HG02973 (cell line): ENCODE measurements at regions not wholly inside any gene's neighbourhood (a gene's known extent, or its start where the extent isn't known, plus 50 kb on each side); places are given as distances from the start of the nearest gene placed in this dataset.

ENCODE experiments used
- ATAC-seq: cut with Tn5 transposase; IDR thresholded peaks from one replicate; pipeline ENCODE4 v1.9.1; 2021; ENCODE audit warnings: moderate library complexity; ENCODE audit not compliant: unreplicated experiment

GRCh38 chr10:78263521-78263988 is 229.9 kb downstream of the RPS24 start:
- ATAC-seq: no peak

- no peak for ATAC-seq
Measured at GRCh38 chr10:78264361-78264760, 230.7 kb downstream of the RPS24 start.

DNA sequence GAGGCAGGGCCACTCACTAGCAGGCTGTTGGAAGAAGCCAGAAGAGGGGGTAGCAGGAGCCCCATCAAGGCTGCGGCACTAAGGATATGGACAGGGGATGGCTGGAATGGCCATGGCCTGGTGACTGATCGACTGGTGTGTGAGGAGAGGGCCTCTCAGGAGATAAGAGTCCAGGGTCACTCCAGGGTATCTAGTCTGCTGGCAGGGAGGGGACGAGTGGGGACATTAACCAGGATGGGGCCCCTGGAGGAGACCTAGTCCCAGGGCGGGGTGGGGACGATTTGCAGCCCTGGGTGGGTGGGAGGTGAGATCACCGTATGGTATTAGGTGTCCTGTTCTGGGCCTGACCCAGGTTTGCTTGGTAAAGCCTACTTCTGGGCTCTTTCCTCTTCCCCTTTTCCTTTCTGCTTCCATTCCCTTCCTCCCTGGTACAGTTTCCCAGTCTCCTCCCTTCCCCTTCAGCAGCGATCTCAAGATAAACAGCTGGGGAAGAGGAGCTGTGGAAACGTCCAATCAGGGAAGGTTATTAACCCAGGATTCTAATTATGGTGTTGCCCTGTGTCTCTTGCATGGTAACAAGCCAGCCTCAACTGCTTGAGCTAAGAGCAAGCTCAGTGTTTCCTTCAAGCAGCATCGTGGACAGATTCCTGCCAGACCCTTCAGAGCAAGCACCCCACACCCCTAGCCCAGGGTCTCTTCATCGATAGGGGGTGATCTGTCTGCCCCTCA is 233.2 kb downstream of the RPS24 start:
- ATAC-seq: no peak

DNA sequence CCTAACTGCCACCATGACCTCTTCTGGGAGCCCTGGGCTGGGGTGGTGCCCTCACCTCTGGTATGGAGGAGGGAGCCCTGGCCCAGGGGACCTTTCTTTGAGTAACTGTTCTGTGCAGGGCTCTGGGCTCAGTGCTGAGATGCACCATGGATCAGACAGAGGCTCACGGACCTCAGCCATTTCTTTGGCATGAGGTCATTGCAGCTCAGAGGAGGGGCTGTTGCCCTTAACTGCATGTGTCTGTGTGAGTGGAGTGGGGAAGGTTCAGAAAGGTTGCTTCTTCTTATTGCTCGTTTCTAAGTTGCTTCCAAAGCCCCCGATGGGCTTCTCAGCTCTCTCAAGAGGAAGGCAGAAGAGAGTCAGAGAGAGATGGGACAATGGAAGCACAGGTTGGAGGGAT is 233.9 kb downstream of the RPS24 start:
- no peak for ATAC-seq

DNA sequence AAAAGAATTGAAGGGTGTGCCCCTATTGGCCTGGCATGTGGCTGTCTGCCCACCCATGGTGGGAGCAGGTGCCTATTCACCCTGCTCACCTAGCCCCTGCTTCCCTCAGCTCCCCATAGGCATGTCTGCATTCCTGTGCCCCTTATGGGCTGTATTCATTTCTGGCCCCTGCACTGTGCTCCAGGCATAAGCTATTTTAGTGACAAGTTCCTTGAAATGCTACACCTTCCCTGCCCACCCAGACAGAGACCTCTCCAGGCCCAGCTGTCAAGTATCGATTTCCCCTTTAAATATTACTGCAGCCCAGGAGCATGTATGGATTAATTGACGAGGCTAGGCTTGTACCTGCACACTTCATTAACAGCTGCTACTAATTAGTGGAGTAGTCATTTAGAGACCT is 235.4 kb downstream of the RPS24 start:
- no peak for ATAC-seq

DNA sequence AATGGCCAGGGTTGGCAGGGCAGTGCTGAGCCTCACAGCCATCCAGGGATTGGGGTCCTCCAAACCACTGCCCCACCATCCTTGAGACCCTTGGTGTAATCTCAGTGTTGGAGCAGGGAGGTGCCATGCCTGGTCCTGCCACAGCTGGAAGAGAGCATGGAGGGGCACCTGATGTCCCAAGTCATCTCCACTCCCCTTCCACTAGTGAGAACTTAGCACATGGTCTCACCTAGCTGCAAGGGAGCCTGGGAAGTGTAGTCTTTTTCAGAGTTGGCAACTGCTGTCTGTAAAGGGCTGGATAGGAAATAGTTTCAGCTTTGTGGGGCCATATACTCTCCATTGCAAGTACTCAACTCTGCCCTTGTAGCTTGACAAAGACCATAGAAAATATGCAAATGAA is 238.7 kb downstream of the RPS24 start:
- no peak for ATAC-seq

DNA sequence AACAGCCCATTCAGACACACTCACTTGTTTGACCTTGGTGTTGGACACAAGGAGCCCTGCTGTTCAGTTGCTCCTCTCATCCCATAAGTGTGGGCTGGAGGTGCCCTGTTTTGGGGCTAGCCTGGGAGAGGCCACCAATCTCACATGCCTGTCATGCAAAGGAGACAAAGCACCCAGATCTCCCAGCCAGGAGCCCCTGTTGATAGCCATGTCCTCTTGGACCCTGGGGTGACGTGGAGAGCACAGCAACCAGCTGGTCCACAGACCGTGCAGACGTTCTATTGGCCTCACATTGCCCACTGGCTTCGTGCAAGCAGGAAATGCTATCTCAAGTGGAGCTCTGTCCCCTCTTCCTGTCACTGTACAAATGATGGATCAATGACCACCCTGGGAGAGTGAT is 240.8 kb downstream of the RPS24 start:
- no peak for ATAC-seq

GRCh38 chr10:78276139-78276538 is 242.5 kb downstream of the RPS24 start:
- no peak for ATAC-seq

DNA sequence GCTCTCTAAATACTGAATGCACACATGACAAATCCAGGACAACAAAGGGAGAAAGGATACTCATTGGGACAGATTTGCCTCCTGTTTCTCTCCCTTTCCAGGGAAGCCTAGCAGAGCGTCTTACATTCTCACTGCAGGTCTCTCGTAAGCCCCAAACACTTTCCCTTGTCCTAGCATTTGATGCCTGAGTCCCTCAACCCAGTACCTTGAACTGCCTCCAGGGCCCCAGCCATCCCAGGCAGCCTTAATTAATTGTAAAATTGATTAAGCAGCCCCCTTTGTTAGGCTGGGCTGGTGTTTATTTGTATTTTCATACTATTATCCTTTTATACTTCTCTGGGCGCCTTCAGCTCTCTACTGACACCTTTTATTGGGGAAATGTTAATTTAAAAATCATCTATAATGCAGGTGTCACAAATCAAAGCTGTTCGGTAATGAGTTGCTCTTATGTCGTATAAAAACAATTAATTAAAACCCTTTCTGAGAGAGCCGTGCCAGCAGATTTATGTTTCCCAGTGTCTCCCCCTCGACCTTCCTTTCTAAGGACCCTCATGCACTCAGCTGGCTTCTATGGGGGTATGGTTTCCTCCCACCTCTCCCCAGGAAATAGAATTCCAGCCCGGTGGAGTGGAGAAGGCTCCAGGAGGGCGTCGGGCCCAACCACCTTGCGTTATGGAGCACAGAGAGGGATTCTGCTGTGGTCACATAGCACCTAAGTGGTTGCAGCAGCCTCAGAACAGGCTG is 243.8 kb downstream of the RPS24 start:
- ATAC-seq: no peak

- ATAC-seq: no peak
Measured at GRCh38 chr10:78278058-78278404, 244.4 kb downstream of the RPS24 start.

GRCh38 chr10:78279756-78280155 is 246.1 kb downstream of the RPS24 start:
- ATAC-seq: no peak

DNA sequence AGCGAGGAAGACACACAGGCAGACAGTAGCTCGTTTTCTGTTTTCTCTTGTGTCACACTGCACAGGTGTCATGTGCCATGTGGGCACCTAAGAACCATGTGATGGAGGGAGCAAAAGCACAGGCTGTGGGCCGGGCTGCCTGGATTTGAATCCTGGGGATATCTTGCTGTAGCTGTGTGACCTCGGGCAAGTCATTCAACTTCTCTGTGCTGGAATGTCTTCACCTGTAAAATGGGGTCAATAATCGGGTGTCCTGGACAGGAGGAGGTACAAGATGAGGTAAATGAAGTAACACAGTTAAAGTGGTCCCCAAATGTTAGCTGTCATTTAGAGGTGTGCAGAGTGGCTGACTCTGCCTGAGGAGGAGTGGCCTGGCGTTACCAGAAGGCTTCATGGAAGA is 246.9 kb downstream of the RPS24 start:
- no peak for ATAC-seq

DNA sequence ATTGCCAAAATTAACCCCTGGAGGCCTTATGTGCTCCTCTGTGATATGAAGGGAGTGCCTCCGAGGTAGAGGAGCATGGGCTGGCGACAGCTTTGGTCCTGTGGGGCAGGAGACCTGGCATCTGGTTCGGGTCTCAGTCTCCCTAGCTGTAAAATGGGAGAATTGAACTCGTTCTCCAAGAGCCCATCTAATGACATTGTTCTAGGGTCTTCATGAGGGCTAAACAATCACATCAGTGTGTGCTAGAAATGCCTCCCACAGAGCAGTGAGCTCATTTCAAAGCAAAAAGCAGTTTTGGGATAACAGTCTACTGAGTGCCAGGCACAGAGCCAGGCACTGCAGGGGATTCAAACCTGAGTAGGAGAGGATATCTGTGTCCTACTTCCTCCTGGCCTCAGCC is 248.0 kb downstream of the RPS24 start:
- no peak for ATAC-seq

- no peak for ATAC-seq
Measured at GRCh38 chr10:78283069-78283682, 249.5 kb downstream of the RPS24 start.

DNA sequence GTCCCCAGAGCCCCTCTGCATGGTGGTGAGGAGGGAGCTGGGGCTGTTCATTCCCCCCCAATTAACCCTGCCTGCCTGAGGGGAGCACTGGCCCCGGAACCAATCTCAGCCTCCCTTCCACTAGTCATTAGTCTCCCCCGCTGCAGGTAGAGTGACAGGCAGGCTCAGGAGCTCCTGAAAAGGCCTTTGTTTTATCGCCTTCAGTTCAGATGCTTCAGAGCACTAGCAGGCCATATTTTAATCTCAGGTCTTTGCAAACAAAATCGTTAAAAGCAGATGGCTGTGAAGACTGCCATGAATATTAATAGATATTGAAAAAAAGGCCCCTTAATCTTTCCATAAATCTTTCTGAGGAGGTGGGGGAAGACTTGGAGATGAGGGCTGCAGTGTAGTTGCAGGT is 250.7 kb downstream of the RPS24 start:
- ATAC-seq: no peak

- ATAC-seq: no peak
Measured at GRCh38 chr10:78285226-78285625, 251.6 kb downstream of the RPS24 start.

DNA sequence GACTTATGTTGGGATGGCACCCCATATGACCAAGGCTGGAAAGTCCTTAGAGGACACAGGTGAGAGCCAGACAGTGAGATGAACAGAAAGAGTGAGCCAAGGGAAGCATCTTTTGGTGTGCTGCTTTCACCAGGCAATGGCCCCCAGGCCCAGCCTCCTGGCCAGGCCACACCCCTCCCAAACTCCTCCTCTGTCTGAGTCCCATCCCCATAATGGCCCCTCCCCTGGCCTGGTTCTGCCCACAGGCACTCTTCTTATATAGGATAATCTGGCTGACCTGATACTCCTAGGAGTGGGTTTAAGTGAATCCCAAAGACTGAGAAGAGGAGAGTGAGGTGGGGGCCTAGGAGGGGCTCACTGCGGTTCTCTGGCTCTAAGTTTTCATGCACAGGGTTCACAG is 252.5 kb downstream of the RPS24 start:
- ATAC-seq: no peak

GRCh38 chr10:78286668-78287067 is 253.0 kb downstream of the RPS24 start:
- ATAC-seq: no peak

- ATAC-seq: no peak
Measured at GRCh38 chr10:78287618-78288017, 254.0 kb downstream of the RPS24 start.

- ATAC-seq: no peak
Measured at GRCh38 chr10:78288663-78289062, 255.0 kb downstream of the RPS24 start.

DNA sequence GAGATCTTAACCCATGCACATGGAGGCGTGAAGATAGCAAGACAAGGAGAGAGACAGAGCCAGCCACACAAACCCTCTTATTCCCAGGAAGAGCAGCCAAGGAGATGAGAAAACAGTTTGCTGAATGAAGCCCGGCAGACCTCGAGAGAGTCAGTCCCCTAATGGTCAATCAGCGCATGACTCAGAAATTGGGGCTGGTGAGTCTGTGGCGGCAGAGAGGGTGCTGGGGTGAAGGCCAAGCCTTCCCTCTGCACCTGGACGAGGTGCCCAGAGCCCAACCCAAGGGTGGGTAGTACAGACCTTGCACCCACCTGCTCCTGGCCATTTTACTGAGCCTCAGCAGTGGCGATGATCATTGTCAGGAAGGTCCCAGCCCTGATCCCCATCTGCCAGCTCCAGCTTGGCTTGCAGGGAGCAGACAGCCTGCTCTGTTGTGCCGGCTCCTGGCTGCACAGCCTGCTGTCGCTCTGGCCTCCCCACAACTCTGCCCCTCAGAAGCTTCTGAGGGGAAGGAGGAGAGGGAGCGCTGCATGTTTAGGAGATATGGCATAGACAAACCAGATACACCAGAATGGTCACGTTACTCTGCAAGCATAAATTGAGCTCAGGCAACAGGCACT is 256.6 kb downstream of the RPS24 start:
- ATAC-seq: no peak

DNA sequence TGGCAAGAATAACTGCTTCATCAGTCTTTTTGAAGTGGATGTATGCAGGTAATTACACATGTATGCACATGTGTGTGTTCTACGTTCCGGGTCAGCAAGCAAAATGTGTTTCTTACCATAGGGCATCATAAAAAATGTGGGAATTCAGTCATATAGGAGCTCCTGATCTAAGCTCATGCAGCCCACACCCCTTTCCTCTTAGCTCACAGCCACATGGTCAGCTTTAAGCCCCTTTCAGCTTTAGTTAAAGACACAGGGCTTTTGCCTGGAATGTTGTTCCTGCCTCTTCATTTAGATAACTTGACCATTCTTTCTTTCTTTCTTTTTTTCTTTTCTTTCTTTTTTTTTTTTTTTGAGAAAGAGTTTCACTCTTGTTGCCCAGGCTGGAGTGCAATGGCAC is 258.1 kb downstream of the RPS24 start:
- no peak for ATAC-seq
